CD14-positive monocyte (primary cell): ENCODE measurements at regions not wholly inside any gene's neighbourhood (a gene's known extent, or its start where the extent isn't known, plus 50 kb on each side); places are given as distances from the start of the nearest gene placed in this dataset.

Experiments used
- DNase-seq, 3 donors: peaks; one replicate each; pipeline ENCODE4 v3.0.0-alpha.2; 2011 to 2022
- H2AFZ ChIP-seq: 2 replicates; pipeline ENCODE4 v1.6.0; 2012; ENCODE audit warnings: mild to moderate bottlenecking, low read depth, low read length, inconsistent platforms; ENCODE audit not compliant: insufficient read depth, poor library complexity, severe bottlenecking
- H3K27ac ChIP-seq, 2 donors: 1 replicate in 1 of 2; 2 replicates in 1 of 2; pipeline ENCODE4 v1.5.1; 2012 to 2013; ENCODE audit warnings: low read length in 2 of 2, control low read depth in 1 of 2, inconsistent platforms in 1 of 2, low read depth in 1 of 2, mild to moderate bottlenecking in 1 of 2
- H3K27me3 ChIP-seq, 2 donors: one replicate each; pipeline versions ENCODE4 v1.6.0 to v1.6.1; 2011 to 2013; ENCODE audit warnings: low read length in 2 of 2; ENCODE audit not compliant: control insufficient read depth in 2 of 2, insufficient read depth in 2 of 2
- H3K36me3 ChIP-seq, 2 donors: replicated peaks in 1 of 2; 1 replicate in 1 of 2; 2 replicates in 1 of 2; pipeline versions ENCODE4 v1.5.1 to v1.6.1; 2012 to 2013; ENCODE audit warnings: low read length in 2 of 2, control low read depth in 1 of 2, inconsistent platforms in 1 of 2, mild to moderate bottlenecking in 1 of 2; ENCODE audit not compliant: insufficient read depth in 2 of 2, control insufficient read depth in 1 of 2
- H3K4me1 ChIP-seq, 2 donors: 1 replicate in 1 of 2; 2 replicates in 1 of 2; pipeline versions ENCODE4 v1.5.1 to v1.6.1; 2012 to 2013; ENCODE audit warnings: low read length in 2 of 2, control low read depth in 1 of 2, inconsistent platforms in 1 of 2, mild to moderate bottlenecking in 1 of 2, moderate library complexity in 1 of 2; ENCODE audit not compliant: insufficient read depth in 2 of 2, control insufficient read depth in 1 of 2
- H3K4me2 ChIP-seq: replicated peaks from 2 replicates; pipeline ENCODE3; 2012; ENCODE audit warnings: low read length, moderate library complexity, mild to moderate bottlenecking; ENCODE audit not compliant: poor library complexity, severe bottlenecking; ENCODE audit errors: extremely low read depth
- H3K4me3 ChIP-seq, 3 experiments: fragments of 200-600 bp in 1 of 3; sonication (generic) in 1 of 3; replicated peaks in 1 of 3; 1 replicate in 2 of 3; 2 replicates in 1 of 3; pipeline ENCODE4 v1.5.1; 2011 to 2013; ENCODE audit warnings: low read length in 3 of 3, mild to moderate bottlenecking in 3 of 3, control low read depth in 2 of 3, low read depth in 2 of 3, inconsistent platforms in 1 of 3, moderate library complexity in 1 of 3
- H3K79me2 ChIP-seq: 2 replicates; pipeline ENCODE4 v1.6.0; 2012; ENCODE audit warnings: mild to moderate bottlenecking, control low read depth, inconsistent platforms, low read length, moderate library complexity; ENCODE audit not compliant: insufficient read depth
- H3K9ac ChIP-seq: 2 replicates; pipeline ENCODE4 v1.6.0; 2017; ENCODE audit warnings: low read length, mild to moderate bottlenecking; ENCODE audit not compliant: insufficient read depth, poor library complexity, severe bottlenecking
- H3K9me3 ChIP-seq, 2 donors: replicated peaks in 1 of 2; 1 replicate in 1 of 2; 2 replicates in 1 of 2; pipeline versions ENCODE4 v1.5.1 to v1.6.1; 2012 to 2013; ENCODE audit warnings: low read length in 2 of 2, control low read depth in 1 of 2; ENCODE audit not compliant: control insufficient read depth in 1 of 2, insufficient read depth in 1 of 2
- H4K20me1 ChIP-seq: 2 replicates; pipeline ENCODE4 v1.6.0; 2012; ENCODE audit warnings: mild to moderate bottlenecking, low read length, control low read depth, moderate library complexity; ENCODE audit not compliant: insufficient read depth
- H3K27ac Mint-ChIP-seq, 7 donors: one replicate each; pipeline ENCODE4 v1.8.0; 2020; ENCODE audit warnings: mild to moderate bottlenecking in 7 of 7, mixed read lengths in 7 of 7, moderate library complexity in 6 of 7, inconsistent platforms in 2 of 7
- H3K27me3 Mint-ChIP-seq, 3 donors: one replicate each; pipeline ENCODE4 v1.8.0; 2021 to 2022; ENCODE audit warnings: low read depth in 3 of 3, mild to moderate bottlenecking in 3 of 3, mixed read lengths in 3 of 3, moderate library complexity in 3 of 3, inconsistent platforms in 1 of 3
- H3K36me3 Mint-ChIP-seq, 2 donors: one replicate each; pipeline ENCODE4 v1.8.0; 2020; ENCODE audit warnings: mixed read lengths in 2 of 2, inconsistent platforms in 1 of 2, mild to moderate bottlenecking in 1 of 2
- H3K4me1 Mint-ChIP-seq: one replicate; pipeline ENCODE4 v1.8.0; 2020; ENCODE audit warnings: mild to moderate bottlenecking, mixed read lengths
- H3K4me3 Mint-ChIP-seq, 2 donors: one replicate each; pipeline ENCODE4 v1.8.0; 2020; ENCODE audit warnings: mild to moderate bottlenecking in 2 of 2, mixed read lengths in 2 of 2, moderate library complexity in 1 of 2
- H3K9me3 Mint-ChIP-seq, 7 donors: one replicate each; pipeline ENCODE4 v1.8.0; 2020 to 2022; ENCODE audit warnings: mixed read lengths in 7 of 7, mild to moderate bottlenecking in 6 of 7, moderate library complexity in 6 of 7, inconsistent platforms in 2 of 7
- WGBS: methylation state at CpG from one replicate; pipeline ENCODE4 v1.1.5; 2013; ENCODE audit warnings: missing lambda C conversion rate; ENCODE audit not compliant: insufficient coverage; 5-methylcytosine and 5-hydroxymethylcytosine counted together
- intact Hi-C, 2 donors: fragments of 100-400 bp; cut with micrococcal nuclease; formaldehyde crosslinking; loops; one replicate each; pipeline versions ENCODE4 v1.15.0 to v1.15.1; 2023
- TF ChIP-seq, protein P1 (sequence below): fragments of 200-600 bp; IDR thresholded peaks from one replicate; pipeline ENCODE4 v1.8.0; 2022; ENCODE audit warnings: antibody characterized with exemption, mild to moderate bottlenecking

DNA sequence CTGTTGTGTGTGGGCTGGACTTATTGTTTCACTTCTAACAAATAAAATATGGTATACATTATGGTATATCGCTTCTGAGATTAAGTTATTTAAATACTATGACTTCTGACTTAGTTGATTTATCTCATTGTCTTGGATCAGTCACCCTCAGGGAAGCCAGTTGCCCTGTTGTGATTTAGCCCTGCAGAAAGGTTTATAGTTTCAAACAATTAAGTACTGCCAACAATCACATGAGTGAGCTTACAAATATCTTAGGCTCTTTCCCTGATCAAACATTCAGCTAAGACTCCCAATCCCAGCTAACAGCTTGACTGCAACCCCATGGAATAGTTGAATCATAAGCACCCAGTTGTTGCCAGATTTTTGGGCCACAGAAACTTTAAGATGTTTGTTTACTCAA, 85.4 kb downstream of the MAGEC1 start:
- H3K27me3 Mint-ChIP-seq: no peaks in the 10 kb centered on the region
- Histone ChIP-seq H3K36me3 (no peaks in the 10 kb centered on the region), H3K4me3 (no peak overlapping the region), H2AFZ (no peak overlapping the region), H3K4me1 (no peaks in the 10 kb centered on the region), H4K20me1 (no peaks in the 10 kb centered on the region), H3K27me3 (no peaks in the 10 kb centered on the region), H3K9me3 (no peaks in the 10 kb centered on the region), H3K4me2 (no peak overlapping the region), H3K9ac (no peak overlapping the region), H3K79me2 (no peaks in the 10 kb centered on the region), H3K27ac (no peak overlapping the region)
- H3K9me3 Mint-ChIP-seq: peaks cover 0 to 7% (median 0%) of the 10 kb centered on the region in 7 donors
- no CpG with 5 or more reads among the region's 1 CpG for WGBS
- H3K4me1 Mint-ChIP-seq: no peaks in the 10 kb centered on the region
- TF ChIP-seq, protein P1, sequence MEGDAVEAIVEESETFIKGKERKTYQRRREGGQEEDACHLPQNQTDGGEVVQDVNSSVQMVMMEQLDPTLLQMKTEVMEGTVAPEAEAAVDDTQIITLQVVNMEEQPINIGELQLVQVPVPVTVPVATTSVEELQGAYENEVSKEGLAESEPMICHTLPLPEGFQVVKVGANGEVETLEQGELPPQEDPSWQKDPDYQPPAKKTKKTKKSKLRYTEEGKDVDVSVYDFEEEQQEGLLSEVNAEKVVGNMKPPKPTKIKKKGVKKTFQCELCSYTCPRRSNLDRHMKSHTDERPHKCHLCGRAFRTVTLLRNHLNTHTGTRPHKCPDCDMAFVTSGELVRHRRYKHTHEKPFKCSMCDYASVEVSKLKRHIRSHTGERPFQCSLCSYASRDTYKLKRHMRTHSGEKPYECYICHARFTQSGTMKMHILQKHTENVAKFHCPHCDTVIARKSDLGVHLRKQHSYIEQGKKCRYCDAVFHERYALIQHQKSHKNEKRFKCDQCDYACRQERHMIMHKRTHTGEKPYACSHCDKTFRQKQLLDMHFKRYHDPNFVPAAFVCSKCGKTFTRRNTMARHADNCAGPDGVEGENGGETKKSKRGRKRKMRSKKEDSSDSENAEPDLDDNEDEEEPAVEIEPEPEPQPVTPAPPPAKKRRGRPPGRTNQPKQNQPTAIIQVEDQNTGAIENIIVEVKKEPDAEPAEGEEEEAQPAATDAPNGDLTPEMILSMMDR: no peak
- no peaks in the 10 kb centered on the region for H3K36me3 Mint-ChIP-seq
- DNase-seq: no peak
- H3K4me3 Mint-ChIP-seq: no peak overlapping the region
- intact Hi-C loops: no loop called here
- no peak overlapping the region for H3K27ac Mint-ChIP-seq

- no peaks in the 10 kb centered on the region for H3K4me1 ChIP-seq
- Mint-ChIP-seq H3K27ac (no peak overlapping the region), H3K4me3 (no peak overlapping the region), H3K4me1 (no peaks in the 10 kb centered on the region), H3K27me3 (peaks cover 0 to 1% (median 0%) of the 10 kb centered on the region in 3 donors), H3K36me3 (no peaks in the 10 kb centered on the region), H3K9me3 (peaks cover 0 to 12% (median 2%) of the 10 kb centered on the region in 7 donors)
- H2AFZ ChIP-seq: no peak overlapping the region
- H3K9ac ChIP-seq: no peak overlapping the region
- no peak overlapping the region for H3K27ac ChIP-seq
- no peaks in the 10 kb centered on the region for H4K20me1 ChIP-seq
- no peak overlapping the region for H3K4me2 ChIP-seq
- H3K9me3 ChIP-seq: peaks cover 0 to 8% of the 10 kb centered on the region in 2 donors
- no peaks in the 10 kb centered on the region for H3K79me2 ChIP-seq
- DNase-seq: no peak
- 100% methylated on average over 1 of the region's 3 CpGs for WGBS
- H3K4me3 ChIP-seq: no peak overlapping the region
- intact Hi-C loops: no loop called here
- no peaks in the 10 kb centered on the region for H3K27me3 ChIP-seq
- TF ChIP-seq, protein P1: no peak
- H3K36me3 ChIP-seq: no peaks in the 10 kb centered on the region
Observed at GRCh38 chrX:141982296-141982695, 78.6 kb downstream of the MAGEC1 start.
